GM20431 (cell line): ENCODE measurements at regions not wholly inside any gene's neighbourhood (a gene's known extent, or its start where the extent isn't known, plus 50 kb on each side); places are given as distances from the start of the nearest gene placed in this dataset.
"Not testable (repeated sequence)": the region's sequence is repeated elsewhere in the genome, so short reads cannot be mapped to it uniquely, and the experiment has no call there.

Experiments
- in situ Hi-C: fragments of 300-500 bp; cut with MseI, MboI; formaldehyde crosslinking; loops from one replicate; pipeline ENCODE4 v1.15.0; 2020; ENCODE audit warnings: low sequenced_read_pairs; ENCODE audit not compliant: unreplicated experiment

DNA sequence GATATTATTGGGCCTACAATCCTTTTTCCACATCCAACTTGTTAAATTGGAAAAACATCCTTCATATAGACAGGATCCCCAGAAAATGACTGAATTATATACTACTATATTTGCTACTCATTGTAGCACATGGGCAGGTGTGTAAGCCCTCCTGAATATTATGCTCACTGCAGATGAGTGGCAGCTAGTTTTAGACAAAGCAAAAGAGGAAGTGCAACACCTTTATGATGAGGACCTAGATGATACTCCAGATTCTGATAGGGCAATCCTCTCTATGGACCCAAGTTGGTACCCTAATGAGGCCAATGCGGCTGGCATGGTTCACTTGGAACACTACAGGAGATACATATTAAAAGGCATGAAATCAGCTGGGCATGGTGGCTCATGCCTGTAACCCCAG lies 119.1 kb upstream of the PLCL2 start:
- in situ Hi-C loops, result no loop called here

DNA sequence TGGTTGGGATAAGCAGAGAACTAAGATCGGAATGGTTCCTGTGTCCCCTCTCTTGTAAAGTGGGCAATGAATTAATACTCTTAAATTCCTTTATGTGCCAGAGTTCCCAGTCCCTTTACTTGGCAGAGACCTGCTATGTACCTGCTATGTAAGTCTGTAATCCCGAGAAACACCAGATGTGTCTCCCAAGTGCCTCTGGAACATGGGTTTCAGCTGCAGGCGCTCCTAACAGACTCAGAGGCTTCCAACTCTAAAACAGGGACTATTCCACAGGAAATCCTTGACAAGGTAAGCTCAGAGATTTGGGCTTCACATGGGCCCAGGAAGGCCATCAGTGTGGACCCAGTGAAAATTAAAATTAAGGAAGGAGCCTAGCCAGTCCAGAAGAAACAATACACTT lies 117.7 kb upstream of the PLCL2 start:
- in situ Hi-C loops, result no loop called here

DNA sequence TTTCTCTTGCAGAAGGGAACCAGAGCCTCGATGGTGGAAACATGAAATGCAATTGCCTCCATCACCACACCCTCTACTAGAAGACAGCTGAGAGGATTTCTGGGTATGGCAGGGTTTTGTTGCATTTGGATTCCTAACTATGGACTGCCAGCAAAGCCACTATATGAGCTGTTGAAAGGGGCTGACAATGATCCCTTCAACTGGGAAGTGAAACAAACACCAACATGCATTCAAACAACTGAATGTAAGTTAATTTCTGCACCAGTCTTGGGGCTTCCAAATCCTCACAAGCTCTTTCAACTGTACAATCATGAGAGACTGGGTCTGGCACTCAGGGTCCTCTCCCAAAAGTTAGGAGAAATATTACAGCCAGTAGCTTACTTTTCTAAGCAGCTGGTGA lies 116.7 kb upstream of the PLCL2 start:
- in situ Hi-C loops, result no loop called here

DNA sequence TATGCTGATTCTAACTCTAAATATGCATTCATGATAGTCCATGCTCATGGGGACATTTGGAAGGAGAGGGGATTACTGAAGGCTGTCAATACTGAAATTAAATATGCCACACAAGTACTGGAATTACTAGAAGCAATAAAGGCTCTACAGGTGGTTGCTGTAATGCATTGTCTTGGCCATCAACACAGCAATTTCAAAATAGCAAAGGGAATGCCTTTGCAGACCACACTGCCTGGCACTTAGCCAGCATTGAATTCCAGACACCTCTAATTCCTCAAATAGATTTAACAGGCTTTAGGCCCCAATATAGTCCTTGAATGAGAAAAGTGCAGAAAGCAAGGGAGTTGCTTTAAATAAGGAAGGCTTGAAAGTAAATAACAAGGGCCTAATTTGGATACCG lies 115.8 kb upstream of the PLCL2 start:
- in situ Hi-C loops, result no loop called here

DNA sequence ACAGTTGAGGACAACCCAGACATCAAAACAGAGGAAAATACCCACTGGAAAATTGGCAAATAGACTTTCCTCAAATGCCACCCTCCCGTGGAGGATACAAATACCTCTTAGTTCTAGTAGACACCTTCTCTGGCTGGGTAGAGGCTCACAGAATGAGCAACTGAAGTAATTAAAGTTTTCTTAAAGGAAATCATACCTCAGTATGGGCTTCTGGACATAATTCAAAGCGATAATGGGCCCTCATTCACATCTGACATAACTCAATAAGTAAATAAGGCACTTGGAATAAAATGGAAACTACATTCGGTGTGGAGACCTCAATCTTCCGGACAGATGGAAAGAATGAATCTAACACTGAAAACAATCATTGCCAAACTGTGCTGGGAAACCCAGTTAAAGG lies 115.2 kb upstream of the PLCL2 start:
- in situ Hi-C loops, result no loop called here

DNA sequence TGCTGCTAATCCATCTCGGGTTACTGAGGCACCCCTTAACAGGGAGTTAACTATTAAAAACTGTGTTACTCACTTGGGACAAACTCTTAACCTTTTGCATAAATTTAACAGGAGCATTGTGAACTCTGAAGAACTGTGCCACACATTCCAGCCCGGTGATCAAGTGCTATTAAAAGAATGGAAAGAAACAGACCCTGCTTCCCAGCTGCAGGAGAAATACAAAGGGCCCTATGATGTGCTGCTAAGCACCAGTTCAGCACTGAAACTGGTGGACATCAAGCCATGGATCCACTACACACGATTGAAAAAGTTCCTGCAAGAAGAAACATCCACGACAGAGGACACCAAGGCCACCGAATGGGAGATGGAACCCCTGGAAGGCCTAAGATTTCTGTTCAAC lies 114.7 kb upstream of the PLCL2 start:
- in situ Hi-C loops, result no loop called here

DNA sequence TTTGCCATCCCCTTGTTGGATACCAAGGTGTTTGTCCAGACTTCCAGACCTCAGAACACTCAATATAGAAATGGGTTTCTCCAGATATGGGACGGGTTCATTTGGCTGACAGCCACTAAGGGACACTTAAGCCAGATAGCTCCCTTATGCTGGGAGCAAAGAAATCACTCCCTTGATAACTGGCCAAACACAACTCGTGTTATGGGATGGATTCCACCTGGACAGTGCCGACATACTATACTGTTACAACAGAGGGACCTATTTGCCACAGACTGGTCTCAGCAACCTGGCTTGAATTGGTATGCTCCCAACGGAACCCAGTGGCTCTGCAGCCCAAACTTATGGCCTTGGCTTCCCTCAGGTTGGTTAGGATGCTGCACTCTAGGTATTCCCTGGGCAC lies 114.0 kb upstream of the PLCL2 start:
- in situ Hi-C loops, result no loop called here

DNA sequence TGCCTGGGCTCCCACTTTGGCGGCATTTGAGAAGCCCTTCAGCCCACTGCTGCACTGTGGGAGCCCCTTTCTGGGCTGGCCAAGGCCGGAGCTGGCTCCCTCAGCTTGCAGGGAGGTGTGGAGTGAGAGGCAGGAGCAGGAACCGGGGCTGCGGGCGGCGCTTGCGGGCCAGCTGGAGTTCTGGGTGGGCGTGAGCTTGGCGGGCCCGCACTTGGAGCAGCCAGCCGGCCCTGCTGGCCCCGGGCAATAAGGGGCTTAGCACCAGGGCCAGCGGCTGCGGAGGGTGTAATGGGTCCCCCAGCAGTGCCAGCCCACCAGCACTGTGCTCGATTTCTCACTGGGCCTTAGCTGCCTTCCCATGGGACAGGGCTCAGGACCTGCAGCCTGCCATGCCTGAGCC lies 111.2 kb upstream of the PLCL2 start:
- in situ Hi-C loops, result not testable (repeated sequence)

DNA sequence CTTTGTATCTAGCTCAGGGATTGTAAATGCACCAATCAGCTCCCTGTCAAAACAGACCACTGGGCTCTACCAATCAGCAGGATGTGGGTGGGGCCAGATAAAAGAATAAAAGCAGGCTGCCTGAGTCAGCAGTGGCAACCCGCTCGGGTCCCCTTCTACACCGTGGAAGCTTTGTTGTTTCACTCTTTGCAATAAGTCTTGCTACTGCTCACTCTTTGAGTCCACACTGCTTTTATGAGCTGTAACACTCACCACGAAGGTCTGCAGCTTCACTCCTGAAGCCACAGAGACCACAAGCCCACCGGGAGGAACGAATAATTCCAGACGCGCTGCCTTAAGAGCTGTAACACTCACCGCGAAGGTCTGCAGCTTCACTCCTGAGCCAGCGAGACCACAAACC lies 110.2 kb upstream of the PLCL2 start:
- in situ Hi-C loops, result not testable (repeated sequence)

DNA sequence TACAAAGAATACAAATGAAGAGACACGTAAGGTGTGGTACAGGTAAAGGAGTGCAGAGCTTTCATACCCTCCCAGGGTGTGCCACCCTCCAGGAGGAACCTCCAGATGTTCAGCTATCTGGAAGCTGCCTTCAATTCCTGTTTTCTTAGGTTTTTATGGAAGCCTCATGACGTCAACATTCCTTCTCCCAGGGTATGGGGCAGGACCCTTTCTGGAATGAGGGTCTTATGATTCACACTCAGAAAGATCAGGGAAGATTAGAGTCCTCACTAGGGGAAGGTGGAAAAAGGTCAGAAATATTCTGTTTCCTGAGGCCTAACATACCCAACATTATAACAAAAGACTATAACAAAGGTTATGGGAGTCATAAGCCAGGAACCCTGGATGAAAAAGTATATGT lies 99.8 kb upstream of the PLCL2 start:
- in situ Hi-C loops, result no loop called here

DNA sequence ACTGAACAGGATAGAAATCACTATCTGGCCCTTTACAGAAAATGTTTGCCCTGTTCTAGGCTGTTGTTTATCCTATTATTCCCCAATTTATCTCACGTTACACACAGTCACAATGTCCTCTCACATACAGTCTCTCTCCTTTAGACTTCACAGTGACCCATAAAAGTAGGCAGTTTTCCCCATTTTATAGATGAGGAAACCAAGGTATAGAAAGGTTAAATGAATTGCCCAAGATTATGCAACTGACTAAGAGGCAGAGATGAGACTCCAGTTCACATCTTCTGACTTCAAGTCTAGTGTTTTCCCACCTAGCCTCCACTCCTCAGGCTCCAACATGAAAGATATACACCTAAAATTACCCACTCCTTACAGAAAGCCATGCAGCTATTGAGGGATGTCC lies 99.3 kb upstream of the PLCL2 start:
- in situ Hi-C loops, result no loop called here

DNA sequence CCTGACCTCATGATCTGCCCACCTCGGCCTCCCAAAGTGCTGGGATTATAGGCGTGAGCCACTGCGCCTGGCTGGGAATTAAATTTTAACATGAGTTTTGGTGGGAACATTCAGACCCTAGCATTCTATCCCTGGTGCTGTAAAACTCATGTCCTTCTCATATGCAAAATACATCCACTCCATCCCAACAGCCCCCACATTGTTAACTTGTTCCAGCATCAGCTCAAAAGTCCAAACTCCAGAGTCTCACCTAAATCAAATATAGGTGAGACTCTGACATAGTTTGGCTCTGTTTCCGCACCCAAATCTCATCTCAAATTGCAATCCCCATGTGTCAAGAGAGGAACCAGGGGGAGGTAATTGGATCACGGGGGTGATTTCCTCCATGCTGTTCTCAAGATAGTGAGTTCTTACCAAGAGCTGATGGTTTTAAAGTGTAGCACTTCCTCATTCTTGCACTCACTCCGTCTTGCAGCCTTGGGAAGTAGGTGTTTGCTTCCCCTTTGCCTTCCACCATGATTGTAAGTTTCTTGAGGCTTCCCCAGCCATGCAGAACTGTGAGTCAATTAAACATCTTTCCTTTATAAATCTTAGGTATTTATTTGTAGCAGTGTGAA lies 96.2 kb upstream of the PLCL2 start:
- in situ Hi-C loops, result no loop called here

DNA sequence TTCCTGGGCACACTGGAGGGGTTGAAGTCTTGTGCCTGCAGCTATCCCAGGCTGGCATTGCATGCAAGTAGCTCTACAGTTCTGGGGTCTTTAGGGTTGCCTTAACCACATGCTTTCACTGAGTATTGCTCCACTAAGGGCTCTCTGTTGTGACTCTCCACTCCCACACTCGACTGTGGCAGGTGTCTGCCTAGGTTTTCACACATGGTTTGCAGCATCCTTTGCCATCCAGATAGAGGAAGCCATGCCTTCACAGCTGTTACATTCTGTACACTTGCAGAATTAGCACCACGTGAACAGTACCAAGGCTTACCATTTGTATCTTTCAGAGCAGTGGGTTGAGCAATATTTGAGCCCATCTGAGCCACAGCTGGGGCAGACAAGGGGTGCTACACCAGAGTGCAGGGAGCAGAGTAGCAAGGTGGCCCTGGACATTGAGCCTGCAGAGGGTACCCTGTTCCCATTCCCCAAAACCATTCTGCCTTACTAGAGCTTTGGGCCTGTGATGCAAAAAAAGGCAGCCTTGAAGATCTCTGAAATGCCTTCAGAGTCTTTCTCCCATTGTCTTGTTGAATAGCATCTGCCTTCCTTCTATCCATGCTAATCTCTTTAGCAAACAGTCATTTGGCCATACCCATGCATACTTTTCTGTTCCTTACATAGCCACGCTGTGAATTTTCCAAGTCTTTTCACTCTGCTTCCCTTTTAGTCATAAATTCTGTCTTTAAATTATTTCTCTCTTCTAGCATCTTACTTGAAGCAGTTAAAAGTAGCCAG lies 95.2 kb upstream of the PLCL2 start:
- in situ Hi-C loops, result no loop called here

DNA sequence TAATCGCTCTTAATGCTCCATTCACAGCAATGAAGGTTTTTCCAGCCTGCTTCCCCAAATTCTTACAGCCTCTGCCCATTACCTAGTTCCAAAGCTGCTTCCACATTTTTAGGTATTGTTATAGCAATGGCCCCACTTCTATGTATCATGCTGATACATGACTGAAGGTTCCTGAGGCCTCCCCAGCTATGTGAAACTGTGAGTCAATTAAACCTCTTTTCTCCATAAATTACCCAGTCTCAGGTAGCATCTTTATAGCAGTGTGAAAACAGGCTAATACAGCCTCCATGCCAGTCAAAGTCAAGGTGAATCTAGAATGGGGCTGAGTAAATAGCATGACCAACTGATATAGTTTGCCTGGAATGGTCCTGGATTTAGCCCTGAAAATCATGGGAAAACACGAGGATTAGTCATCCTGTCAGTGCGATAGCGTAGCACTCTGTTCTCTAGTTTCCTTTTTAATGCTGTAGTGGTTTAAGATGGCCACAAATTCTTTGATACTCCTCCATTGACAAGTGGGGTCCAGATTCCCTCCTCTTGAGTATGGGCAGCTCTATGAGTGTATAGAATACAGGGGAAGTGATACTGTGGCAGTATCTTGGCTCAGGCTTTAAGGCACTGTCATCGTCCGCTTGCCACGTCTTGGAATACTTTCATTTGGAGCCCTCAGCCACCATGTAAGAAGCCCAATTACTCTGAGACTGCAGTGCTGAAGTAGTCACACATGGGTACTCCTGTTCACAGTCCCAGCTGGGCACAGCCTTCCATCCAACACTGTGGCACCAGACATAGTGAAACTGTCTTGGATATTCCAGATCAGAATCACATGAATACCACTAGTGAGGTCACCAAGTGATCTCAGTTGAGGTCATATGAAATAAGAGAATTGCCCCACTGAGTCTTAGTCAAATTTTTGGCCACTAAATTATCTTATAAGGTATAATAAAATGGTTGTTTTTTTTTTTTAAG lies 94.0 kb upstream of the PLCL2 start:
- in situ Hi-C loops, result no loop called here

DNA sequence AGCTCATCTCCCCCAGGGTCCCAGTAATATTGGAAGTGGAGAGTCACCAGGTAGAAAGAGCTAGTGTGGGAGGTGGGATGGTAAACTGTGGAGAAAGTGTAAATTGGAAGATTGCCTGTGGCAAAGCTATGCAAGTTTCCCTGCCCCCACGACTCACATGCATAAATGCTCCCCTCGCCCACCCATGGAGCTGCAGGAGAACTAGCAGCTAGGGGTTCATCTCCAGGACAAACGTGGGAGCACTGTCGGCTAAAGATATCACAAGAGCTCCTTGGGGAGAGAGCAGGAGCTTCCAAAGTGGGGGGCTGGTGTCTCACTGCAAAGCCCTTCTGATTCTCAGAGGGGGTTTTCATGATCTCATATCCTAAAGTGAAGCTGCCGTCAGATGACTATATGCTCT lies 91.4 kb upstream of the PLCL2 start:
- in situ Hi-C loops, result no loop called here

DNA sequence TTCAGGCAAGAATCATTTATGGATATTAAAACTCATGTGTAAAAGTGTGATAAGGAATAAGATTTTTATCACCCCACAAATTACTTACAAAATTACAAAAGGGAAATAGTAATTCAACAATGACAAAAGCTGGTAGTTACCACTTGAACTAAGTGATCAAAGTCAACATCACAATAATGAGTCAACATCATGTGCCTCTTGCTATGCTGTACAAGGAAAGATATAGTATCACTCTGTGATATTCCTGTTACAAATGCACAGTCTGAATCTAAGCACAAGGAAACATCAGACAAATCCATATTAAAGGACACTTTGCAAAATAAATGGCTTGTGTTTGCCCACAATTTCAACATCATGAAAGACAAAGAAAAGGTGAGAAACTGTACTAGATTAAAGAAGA lies 90.5 kb upstream of the PLCL2 start:
- in situ Hi-C loops, result no loop called here

DNA sequence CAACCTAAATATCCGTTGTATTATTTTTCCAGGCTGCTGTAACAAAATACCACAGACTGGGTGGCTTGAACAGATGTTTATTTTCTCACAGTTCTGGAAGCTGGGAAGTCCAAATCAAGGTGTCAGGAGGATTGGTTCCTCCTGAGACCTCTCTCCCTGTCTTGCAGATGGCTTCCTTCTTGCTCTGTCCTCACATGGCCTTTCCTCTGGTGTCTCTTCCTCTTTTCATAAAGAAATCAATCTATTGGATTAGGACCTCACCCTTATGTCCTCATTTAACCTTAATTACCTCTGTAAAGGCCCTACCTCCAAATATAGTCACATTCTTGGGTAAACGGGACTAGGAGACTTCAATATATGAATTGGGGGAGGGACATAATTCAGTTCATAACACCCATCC lies 89.2 kb upstream of the PLCL2 start:
- in situ Hi-C loops, result no loop called here

DNA sequence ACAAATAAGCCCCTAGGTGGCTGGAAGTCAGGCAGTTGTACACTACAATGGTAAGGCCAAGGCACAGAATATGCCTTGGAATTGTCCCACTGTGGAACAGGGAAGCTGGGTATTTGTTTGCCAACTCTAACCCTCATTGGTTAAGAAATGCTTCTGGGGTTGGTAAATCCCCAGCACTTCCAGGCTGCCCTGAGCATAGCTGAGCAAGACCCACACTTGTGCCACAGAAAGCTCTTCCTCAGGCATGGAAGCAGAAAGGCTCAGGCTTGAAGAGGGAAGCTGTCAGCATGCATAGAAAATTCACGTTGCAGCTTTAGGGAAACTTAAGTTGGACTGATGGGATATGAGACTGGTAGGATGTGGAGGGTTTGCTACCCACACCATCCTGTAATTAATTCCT lies 86.9 kb upstream of the PLCL2 start:
- in situ Hi-C loops, result no loop called here

DNA sequence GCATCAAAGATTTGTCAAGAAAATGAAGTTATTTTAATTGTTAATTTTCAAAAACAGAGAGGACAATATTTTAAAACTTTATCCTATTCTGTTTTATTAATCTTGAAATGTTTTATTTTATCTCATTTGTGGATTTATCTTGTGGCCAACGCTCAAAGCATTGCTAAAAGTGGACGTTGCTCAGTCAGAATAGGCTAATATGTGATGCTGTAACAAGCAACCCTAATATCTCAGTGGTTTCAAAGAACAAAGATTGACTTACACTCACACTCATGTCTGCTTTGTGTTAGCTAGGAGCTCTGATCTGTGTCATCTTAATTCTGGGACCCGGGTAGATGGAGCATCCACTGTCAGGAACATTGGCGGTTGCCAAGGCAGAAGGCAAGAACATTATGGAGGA lies 86.0 kb upstream of the PLCL2 start:
- in situ Hi-C loops, result no loop called here

DNA sequence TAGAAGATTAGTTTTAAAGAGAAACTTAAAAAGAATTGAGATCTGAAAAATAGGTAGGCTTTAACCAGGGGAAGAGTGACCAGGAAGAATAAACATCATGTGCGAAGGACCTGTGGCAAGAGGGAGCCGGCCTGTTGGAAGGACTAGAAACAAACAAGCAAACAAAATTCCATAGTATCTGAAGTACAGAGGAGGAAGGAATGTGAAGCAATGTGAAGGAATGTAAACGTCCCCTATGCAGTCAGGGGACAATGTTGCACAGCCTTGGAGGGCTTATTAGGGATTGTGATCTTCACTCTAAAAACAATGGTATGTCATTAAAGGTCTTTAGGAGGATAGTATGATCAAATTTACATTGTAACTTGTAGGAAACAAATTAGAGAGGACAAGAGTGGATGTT lies 84.4 kb upstream of the PLCL2 start:
- in situ Hi-C loops, result no loop called here

DNA sequence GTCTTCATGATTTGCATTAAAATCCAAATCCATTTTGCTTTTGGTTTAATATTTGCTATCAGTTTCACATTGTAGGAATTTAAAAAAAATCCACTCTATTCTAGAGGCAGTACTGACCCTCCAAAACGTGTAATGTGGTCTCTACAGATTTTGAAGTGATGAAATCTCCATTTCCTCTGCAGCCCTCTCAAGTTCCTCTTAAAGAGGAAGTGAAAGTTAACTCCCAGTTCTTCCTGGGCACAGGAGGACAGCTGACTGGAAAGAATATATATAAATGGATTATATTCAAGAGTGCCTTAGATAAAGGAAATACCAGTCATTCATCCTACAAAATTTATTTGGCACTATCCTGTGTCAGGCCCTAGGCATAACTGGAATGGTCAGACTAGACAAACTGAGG lies 83.5 kb upstream of the PLCL2 start:
- in situ Hi-C loops, result no loop called here
